H9 (cell line): ENCODE measurements at regions not wholly inside any gene's neighbourhood (a gene's known extent, or its start where the extent isn't known, plus 50 kb on each side); places are given as distances from the start of the nearest gene placed in this dataset.

ENCODE experiments used
- DNase-seq: peaks from one replicate; pipeline ENCODE4 v3.0.0-alpha.2; 2017
- H2AFZ ChIP-seq: one replicate; pipeline ENCODE4 v1.6.1; 2013; ENCODE audit warnings: mild to moderate bottlenecking, low read length, control low read depth, moderate library complexity
- H2AK5ac ChIP-seq: 2 replicates; pipeline ENCODE4 v1.6.1; 2013; ENCODE audit warnings: low read length, control low read depth, mixed read lengths; ENCODE audit not compliant: insufficient read length
- H2BK120ac ChIP-seq: one replicate; pipeline ENCODE4 v1.6.1; 2013; ENCODE audit warnings: low read depth, mild to moderate bottlenecking, low read length, control low read depth, inconsistent platforms; ENCODE audit not compliant: poor library complexity, severe bottlenecking
- H2BK12ac ChIP-seq: 2 replicates; pipeline ENCODE4 v1.6.1; 2013; ENCODE audit warnings: low read length, control low read depth, mixed read lengths, low read depth; ENCODE audit not compliant: insufficient read length
- H2BK15ac ChIP-seq: 2 replicates; pipeline ENCODE4 v1.6.1; 2013; ENCODE audit warnings: low read depth, low read length, control low read depth
- H2BK20ac ChIP-seq: one replicate; pipeline ENCODE4 v1.6.1; 2013; ENCODE audit warnings: low read depth, mild to moderate bottlenecking, low read length, control low read depth, inconsistent platforms; ENCODE audit not compliant: poor library complexity, severe bottlenecking
- H2BK5ac ChIP-seq: 2 replicates; pipeline ENCODE4 v1.6.1; 2013; ENCODE audit warnings: low read length, control low read depth, mixed read lengths; ENCODE audit not compliant: insufficient read length
- H3K14ac ChIP-seq: 2 replicates; pipeline ENCODE4 v1.6.1; 2013; ENCODE audit warnings: low read length, control low read depth; ENCODE audit not compliant: insufficient read depth
- H3K18ac ChIP-seq: 2 replicates; pipeline ENCODE4 v1.6.1; 2013; ENCODE audit warnings: low read depth, mild to moderate bottlenecking, mixed read lengths, low read length, control low read depth; ENCODE audit not compliant: insufficient read length
- H3K23ac ChIP-seq: 2 replicates; pipeline ENCODE4 v1.6.1; 2013; ENCODE audit warnings: low read length, control low read depth, mixed read lengths, low read depth; ENCODE audit not compliant: insufficient read length
- H3K23me2 ChIP-seq: 2 replicates; pipeline ENCODE4 v1.6.1; 2013; ENCODE audit warnings: low read depth, mild to moderate bottlenecking, mixed read lengths, low read length, control low read depth; ENCODE audit not compliant: insufficient read length, poor library complexity, severe bottlenecking
- H3K27ac ChIP-seq: 2 replicates; pipeline ENCODE4 v1.5.1; 2013; ENCODE audit warnings: low read length, control low read depth, mixed read lengths, low read depth; ENCODE audit not compliant: insufficient read length
- H3K27me3 ChIP-seq: 2 replicates; pipeline ENCODE4 v1.6.1; 2013; ENCODE audit warnings: low read length, control low read depth, inconsistent platforms; ENCODE audit not compliant: insufficient read depth
- H3K4ac ChIP-seq: 2 replicates; pipeline ENCODE4 v1.6.1; 2013; ENCODE audit warnings: low read depth, mild to moderate bottlenecking, control low read depth, inconsistent platforms, low read length, moderate library complexity
- H3K4me1 ChIP-seq: 2 replicates; pipeline ENCODE4 v1.6.1; 2013; ENCODE audit warnings: low read length, control low read depth, inconsistent platforms; ENCODE audit not compliant: insufficient read depth
- H3K4me2 ChIP-seq: 2 replicates; pipeline ENCODE4 v1.6.1; 2013; ENCODE audit warnings: low read length, control low read depth, mixed read lengths; ENCODE audit not compliant: insufficient read length, insufficient read depth
- H3K56ac ChIP-seq: 2 replicates; pipeline ENCODE4 v1.6.1; 2013; ENCODE audit warnings: low read depth, mild to moderate bottlenecking, mixed read lengths, low read length, control low read depth; ENCODE audit not compliant: insufficient read length
- H3K79me1 ChIP-seq: 2 replicates; pipeline ENCODE4 v1.6.1; 2013; ENCODE audit warnings: low read depth, mild to moderate bottlenecking, moderate library complexity, low read length, control low read depth, inconsistent platforms; ENCODE audit not compliant: insufficient read depth, poor library complexity, severe bottlenecking
- H3K79me2 ChIP-seq: 2 replicates; pipeline ENCODE4 v1.6.1; 2013; ENCODE audit warnings: low read length, control low read depth, inconsistent platforms; ENCODE audit not compliant: insufficient read depth
- H3K9ac ChIP-seq: 2 replicates; pipeline ENCODE4 v1.6.1; 2013; ENCODE audit warnings: low read length, control low read depth, mixed read lengths; ENCODE audit not compliant: insufficient read length; ENCODE audit errors: extremely low read depth
- H3K9me3 ChIP-seq: one replicate; pipeline ENCODE4 v1.6.1; 2013; ENCODE audit warnings: low read depth, low read length, inconsistent platforms; ENCODE audit not compliant: control insufficient read depth
- H3T11ph ChIP-seq: one replicate; pipeline ENCODE4 v1.6.1; 2013; ENCODE audit warnings: mild to moderate bottlenecking, low read length, control low read depth, inconsistent platforms
- H4K20me1 ChIP-seq: one replicate; pipeline ENCODE4 v1.6.1; 2013; ENCODE audit not compliant: control insufficient read depth, insufficient read length, insufficient read depth
- H4K5ac ChIP-seq: 2 replicates; pipeline ENCODE4 v1.6.1; 2013; ENCODE audit warnings: low read depth, mild to moderate bottlenecking, mixed read lengths, low read length, control low read depth; ENCODE audit not compliant: insufficient read length
- H4K8ac ChIP-seq: replicated peaks from 2 replicates; pipeline ENCODE4 v1.6.1; 2013; ENCODE audit warnings: low read length, control low read depth, mixed read lengths, low read depth; ENCODE audit not compliant: insufficient read length
- H4K91ac ChIP-seq: 2 replicates; pipeline ENCODE4 v1.6.1; 2013; ENCODE audit warnings: low read depth, mild to moderate bottlenecking, moderate library complexity, mixed read lengths, low read length, control low read depth; ENCODE audit not compliant: insufficient read length
- H3K27ac Mint-ChIP-seq, 3 experiments: 2 replicates in 2 of 3; 3 replicates in 1 of 3; pipeline ENCODE4 v1.8.0; 2020 to 2021; ENCODE audit warnings: mixed read lengths in 3 of 3, mild to moderate bottlenecking in 1 of 3, moderate library complexity in 1 of 3
- H3K27me3 Mint-ChIP-seq: 2 replicates; pipeline ENCODE4 v1.8.0; 2021; ENCODE audit warnings: low read depth, mild to moderate bottlenecking, moderate library complexity, mixed read lengths
- H3K36me3 Mint-ChIP-seq, 3 experiments: 2 replicates in 2 of 3; 3 replicates in 1 of 3; pipeline ENCODE4 v1.8.0; 2020 to 2021; ENCODE audit warnings: low read depth in 3 of 3, mixed read lengths in 3 of 3; ENCODE audit not compliant: insufficient read depth in 1 of 3
- H3K4me1 Mint-ChIP-seq, 2 experiments: 2 replicates each; pipeline ENCODE4 v1.8.0; 2020; ENCODE audit warnings: mixed read lengths in 2 of 2
- H3K4me3 Mint-ChIP-seq, 2 experiments: 2 replicates in 1 of 2; 3 replicates in 1 of 2; pipeline ENCODE4 v1.8.0; 2020 to 2021; ENCODE audit warnings: mild to moderate bottlenecking in 2 of 2, mixed read lengths in 2 of 2, moderate library complexity in 1 of 2
- H3K9me3 Mint-ChIP-seq, 2 experiments: 2 replicates in 1 of 2; 3 replicates in 1 of 2; pipeline ENCODE4 v1.8.0; 2020; ENCODE audit warnings: mild to moderate bottlenecking in 2 of 2, mixed read lengths in 2 of 2, moderate library complexity in 1 of 2
- WGBS: extraction: QIAGEN DNeasy Blood & Tissue Kit; methylation state at CpG from one replicate; pipeline ENCODE4 v1.1.7; 2013; ENCODE audit warnings: missing lambda C conversion rate, low lambda C conversion rate, mixed read lengths; ENCODE audit not compliant: insufficient read length; ENCODE audit errors: extremely low coverage; 5-methylcytosine and 5-hydroxymethylcytosine counted together
- TF ChIP-seq, protein P1 (sequence below): fragments of 200-600 bp; sonication (generic); conservative IDR thresholded peaks from 3 replicates; pipeline ENCODE4 v1.8.0; 2021; ENCODE audit warnings: antibody characterized with exemption, mild to moderate bottlenecking

- no peaks in the 10 kb centered on the region for H3K36me3 Mint-ChIP-seq
- H4K5ac ChIP-seq, result no peak overlapping the region
- H3K27ac Mint-ChIP-seq, result no peak overlapping the region
- H3K4me2 ChIP-seq, result no peak overlapping the region
- no peak overlapping the region for H2BK20ac ChIP-seq
- no peaks in the 10 kb centered on the region for H3K27me3 ChIP-seq
- peaks cover 0 to 1% of the 10 kb centered on the region in 2 experiments; a peak in 3 of 5 replicates for H3K9me3 Mint-ChIP-seq
- H2BK15ac ChIP-seq, result no peak overlapping the region
- H2AK5ac ChIP-seq, result no peak overlapping the region
- H4K20me1 ChIP-seq, result no peaks in the 10 kb centered on the region
- H2BK120ac ChIP-seq, result no peak overlapping the region
- H4K8ac ChIP-seq, result no peak overlapping the region
- no peak overlapping the region for H3T11ph ChIP-seq
- TF ChIP-seq, protein P1, sequence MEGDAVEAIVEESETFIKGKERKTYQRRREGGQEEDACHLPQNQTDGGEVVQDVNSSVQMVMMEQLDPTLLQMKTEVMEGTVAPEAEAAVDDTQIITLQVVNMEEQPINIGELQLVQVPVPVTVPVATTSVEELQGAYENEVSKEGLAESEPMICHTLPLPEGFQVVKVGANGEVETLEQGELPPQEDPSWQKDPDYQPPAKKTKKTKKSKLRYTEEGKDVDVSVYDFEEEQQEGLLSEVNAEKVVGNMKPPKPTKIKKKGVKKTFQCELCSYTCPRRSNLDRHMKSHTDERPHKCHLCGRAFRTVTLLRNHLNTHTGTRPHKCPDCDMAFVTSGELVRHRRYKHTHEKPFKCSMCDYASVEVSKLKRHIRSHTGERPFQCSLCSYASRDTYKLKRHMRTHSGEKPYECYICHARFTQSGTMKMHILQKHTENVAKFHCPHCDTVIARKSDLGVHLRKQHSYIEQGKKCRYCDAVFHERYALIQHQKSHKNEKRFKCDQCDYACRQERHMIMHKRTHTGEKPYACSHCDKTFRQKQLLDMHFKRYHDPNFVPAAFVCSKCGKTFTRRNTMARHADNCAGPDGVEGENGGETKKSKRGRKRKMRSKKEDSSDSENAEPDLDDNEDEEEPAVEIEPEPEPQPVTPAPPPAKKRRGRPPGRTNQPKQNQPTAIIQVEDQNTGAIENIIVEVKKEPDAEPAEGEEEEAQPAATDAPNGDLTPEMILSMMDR, result no peak
- no peak overlapping the region for H2AFZ ChIP-seq
- no peaks in the 10 kb centered on the region for H3K79me1 ChIP-seq
- WGBS, result no CpG with 5 or more reads among the region's 24 CpGs
- DNase-seq, result no peak
- no peaks in the 10 kb centered on the region for H3K23me2 ChIP-seq
- H3K23ac ChIP-seq, result no peak overlapping the region
- H3K9ac ChIP-seq, result no peak overlapping the region
- H2BK5ac ChIP-seq, result no peak overlapping the region
- no peak overlapping the region for H3K27ac ChIP-seq
- peaks cover 2% of the 10 kb centered on the region for H3K27me3 Mint-ChIP-seq
- no peaks in the 10 kb centered on the region for H3K79me2 ChIP-seq
- no peak overlapping the region for H3K4me3 Mint-ChIP-seq
- no peak overlapping the region for H3K14ac ChIP-seq
- H3K56ac ChIP-seq, result no peak overlapping the region
- H3K4ac ChIP-seq, result no peak overlapping the region
- H2BK12ac ChIP-seq, result no peak overlapping the region
- H3K4me1 ChIP-seq, result no peaks in the 10 kb centered on the region
- H3K18ac ChIP-seq, result no peak overlapping the region
- peaks cover 4 to 6% of the 10 kb centered on the region in 2 experiments; a peak in 3 of 4 replicates for H3K4me1 Mint-ChIP-seq
- H4K91ac ChIP-seq, result no peak overlapping the region
- H3K9me3 ChIP-seq, result no peaks in the 10 kb centered on the region
These were observed 58.1 kb upstream of the MEF2A start for GRCh38 chr15:99507504-99508310.
